HUDEP-2 (cell line): ENCODE measurements at regions not wholly inside any gene's neighbourhood (a gene's known extent, or its start where the extent isn't known, plus 50 kb on each side); places are given as distances from the start of the nearest gene placed in this dataset.
"Not testable (repeated sequence)": the region's sequence is repeated elsewhere in the genome, so short reads cannot be mapped to it uniquely, and the experiment has no call there.

ENCODE experiments used
- DNase-seq, 76 experiments: peaks; one replicate each; lab custom pipeline; 2025; ENCODE audit not compliant: unreplicated experiment in 76 of 76; lab: John Stamatoyannopoulos, UW

DNA sequence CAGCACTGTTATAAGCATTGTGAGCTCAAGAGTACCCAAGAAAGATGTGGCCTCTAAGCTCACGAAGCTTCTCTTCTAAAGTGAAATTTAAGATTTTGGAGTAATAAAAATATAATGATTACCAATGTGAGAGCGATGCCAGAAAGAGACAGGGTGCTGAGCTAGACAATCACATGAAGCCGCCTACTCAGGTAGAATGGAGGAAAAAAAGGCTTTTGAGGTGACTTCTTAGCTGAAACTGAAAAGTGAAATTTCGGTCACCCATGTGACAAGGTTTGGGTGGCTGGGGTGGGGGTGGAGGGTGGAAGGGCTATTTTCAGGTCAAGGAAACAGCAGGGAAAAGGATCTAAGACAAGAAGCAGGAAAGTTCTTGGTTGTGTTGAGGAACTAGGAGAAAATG, 388.2 kb upstream of the WWC1 start:
- DNase-seq = no peak

DNA sequence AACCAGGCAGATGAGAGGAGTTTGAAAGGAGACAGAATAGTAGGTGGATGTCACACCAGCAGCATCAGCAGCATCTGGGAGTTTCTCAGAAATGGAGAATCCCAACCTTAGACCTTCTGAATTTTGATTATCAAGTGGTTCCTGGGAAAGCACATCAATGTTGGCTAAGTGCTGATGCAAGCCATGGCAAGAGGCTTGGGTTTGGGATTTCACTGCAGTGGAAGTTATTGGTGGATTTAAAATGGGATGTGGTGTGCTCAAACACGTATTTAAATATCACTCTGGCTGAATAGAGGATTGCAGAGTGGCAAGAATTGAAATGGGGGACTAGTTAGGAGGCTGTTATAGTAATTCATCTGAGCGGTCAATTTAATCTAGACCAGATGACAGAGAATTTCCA, 387.8 kb upstream of the WWC1 start:
- DNase-seq = no peak

DNA sequence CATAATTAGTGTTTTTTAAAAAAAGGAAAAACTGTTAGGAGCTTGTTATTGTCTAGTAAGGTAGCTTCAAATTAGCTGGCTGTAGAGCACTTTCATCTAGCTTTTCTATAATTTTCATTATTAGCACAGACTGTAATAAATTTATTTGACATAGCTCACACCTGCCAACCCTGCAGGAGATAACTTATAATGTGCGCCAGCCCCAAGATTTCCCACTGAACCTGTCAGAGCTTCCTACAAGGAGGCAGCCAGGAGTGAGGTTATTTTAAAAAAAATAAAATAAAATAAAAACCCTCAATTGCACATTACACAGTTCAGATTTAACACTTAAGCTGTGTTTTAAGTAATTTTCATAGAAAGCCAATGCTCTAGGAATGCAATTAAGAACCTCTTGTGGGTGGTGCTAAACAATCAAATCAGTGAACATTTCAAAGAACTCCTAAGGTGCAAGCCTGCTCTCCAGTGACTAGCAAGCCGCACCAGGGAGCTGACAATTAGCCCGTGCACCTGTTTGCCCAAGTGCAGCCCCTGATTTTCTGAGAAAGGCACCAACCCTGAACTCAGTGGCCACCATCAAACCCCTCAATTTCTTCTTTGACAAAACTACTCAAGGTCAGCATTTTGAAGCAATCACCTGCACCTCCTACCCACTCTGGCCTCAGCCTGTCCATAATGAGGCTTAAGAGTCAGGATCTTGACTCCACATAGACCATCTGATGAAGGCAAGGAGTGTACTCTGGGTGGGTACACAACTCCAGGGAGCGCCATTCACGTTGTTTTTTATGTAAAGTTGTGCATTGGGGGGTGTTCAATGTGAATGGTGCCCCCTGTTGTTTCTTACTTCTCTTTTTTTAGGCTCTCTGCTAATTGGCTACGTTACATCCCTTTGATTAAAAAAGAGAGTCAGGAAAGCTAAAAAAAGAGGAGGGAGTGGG, 385.3 kb upstream of the WWC1 start:
- no peak for DNase-seq

DNA sequence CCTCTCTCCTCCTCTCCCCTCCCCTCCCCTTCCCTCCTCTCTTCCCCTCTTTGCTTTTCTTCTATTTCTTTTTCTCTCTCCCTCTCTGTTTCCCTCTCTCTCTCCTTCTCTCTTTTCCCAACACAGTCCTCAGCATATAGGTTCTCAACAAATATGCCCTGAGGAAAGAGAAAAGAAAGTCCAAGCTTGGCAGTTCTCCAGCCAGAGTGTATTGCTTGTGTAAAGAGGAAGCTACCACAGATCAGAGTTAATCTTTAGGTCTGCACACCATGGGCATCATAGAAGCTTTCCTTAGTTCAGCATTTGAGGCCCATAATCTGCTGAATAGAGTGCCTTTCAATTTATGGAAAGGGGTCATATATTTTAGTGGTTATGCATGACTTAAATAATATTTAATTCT, 382.8 kb upstream of the WWC1 start:
- no peak for DNase-seq

DNA sequence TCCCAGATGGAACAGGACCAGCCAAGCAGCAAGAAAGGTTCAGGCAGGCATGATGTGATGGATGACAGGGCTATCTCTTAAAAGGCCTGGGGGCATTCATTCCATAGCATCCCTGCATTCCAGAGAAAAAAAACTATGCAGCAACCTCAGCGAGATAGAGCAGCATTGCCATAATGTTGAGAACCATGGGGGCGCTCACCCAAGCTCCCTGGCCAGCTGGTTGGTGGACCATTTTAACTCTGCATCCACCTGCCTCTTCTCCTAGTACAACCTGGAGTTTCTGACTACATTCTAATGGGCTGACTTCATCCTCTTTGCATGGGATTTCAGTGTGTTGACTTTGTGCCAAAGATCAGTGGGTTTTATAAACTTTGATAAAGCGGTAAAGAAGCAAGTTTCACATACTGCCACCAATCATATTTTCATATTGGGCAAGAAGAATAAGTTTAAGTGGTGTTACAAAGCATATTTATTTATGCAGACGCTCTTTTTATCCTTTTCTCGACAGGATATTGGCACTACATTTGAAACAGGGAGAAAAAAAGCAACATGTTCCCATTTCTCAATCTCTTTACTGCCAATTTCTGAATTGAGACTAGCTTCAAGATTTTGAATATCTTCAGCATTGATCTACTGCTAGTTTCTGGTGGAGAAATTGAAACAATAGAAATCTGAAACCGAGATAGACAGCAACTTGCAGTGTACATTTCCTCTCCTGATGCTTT, 378.3 kb upstream of the WWC1 start:
- no peak for DNase-seq

DNA sequence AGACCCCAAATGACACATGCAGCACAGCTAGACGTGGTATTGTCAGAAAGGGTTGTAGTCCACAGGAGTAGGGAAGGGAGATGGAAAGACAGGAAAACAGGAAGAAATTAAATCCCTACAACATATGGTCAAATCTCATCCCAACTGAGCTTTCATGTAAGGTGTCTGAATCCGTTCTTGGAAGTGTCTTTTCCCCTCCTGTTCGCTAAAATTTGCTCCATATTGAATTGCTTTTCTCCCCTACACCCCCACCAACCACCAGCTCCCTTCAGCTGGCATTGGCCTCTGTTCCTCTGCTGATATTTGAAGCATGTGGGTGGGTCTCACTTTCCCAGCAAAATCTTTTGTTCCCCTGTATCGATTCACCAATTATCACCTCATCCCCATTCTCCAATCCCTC, 376.2 kb upstream of the WWC1 start:
- DNase-seq = no peak

DNA sequence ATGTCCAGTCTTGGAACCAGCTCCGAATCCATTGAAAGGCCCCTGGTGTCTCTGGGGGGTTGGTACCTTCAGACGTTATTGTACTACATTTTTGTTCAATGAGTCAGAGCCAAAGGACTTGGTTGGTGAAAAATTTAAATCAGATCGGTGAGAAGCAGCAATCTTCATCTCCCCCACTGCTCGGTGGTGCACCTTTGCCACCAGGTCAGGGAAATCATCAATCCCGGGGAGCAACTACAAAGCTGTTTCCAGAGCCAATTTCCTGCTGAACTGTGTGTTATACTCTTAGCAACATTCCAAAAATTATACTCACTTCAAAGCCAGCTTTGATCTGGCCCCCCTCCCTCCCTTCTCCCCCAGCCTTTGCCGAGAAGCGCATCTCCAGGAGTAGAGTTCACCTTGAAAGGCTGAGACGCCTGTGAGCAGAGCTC, 375.2 kb upstream of the WWC1 start:
- no peak for DNase-seq

DNA sequence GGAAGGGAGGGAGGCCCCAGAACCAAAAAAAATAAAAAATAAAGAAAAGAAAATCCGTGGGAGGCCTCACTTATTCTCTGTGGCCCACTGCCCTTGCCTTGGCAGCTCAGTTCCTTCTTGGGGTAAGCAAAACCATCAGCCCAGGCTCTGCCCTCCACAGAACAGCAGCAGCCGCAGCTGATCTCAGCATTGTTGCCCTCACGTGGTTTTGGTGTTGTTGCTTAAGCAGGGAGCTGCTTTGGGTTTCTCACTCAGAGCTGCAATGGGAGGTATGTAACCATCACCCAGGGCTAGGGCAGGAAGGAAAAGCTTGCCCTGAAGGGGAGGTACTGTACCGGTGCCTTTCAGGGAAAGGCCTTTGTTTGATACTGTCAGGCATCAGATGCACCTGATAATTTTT, 374.7 kb upstream of the WWC1 start:
- DNase-seq = no peak

DNA sequence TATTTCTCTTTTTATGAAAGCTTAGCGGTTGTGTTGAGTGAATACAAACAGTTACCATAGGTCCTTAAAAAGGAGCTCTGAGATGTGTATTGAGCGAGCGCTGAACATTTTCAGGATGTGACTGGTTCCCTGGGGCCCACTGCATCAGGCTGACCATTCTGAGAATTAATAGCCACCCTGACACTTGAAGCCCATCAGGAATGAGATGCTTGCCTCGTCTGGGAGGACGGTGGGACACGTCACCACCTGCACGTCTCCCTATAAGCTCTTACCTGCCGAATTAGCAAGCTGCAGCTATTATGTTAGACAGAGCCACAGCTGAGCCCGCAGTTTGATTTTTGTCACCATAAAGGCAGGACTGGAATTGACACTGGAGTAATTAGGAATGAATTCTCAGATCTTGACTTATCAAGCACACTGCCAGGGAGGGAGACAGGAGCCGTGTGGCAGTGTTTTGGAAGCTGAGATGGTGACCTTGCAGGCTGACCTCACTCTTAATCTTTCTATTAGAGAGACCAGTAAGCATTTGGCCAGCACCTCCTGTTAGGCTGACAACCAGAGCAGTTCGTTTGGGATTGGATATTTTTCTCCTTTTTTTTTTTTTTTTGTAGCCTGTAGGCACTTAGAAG, 373.1 kb upstream of the WWC1 start:
- no peak for DNase-seq

DNA sequence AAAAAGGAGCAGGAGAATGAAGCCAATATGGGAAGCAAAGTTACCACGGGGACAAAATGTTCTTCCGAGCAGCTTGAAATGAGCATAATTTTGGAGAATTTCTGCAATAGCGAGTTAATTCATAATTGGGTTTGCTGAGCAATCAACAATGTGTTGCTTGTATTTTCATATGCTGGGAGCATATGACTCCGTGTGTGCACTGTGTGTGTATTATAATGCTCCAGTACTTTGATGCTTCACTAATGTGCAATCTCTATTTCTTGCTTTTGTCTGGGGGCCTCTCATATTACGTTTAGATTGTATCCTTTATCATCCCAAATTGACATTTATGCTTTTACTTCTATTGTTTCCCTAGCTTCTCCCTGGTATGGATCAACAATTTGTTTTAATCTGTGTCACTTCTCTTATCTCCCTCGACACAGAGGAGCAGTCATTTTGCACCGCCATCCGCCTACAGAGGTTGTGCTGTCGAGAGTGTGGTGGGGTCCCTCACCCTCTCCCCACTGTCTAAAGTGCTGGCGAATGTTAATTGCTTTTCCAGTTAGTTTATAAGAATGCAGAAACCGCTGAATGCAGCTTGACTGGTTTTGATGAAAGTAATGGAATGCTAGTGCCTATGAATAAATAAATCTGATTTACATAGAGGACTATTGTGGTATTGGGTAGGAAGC, 372.5 kb upstream of the WWC1 start:
- DNase-seq = no peak

DNA sequence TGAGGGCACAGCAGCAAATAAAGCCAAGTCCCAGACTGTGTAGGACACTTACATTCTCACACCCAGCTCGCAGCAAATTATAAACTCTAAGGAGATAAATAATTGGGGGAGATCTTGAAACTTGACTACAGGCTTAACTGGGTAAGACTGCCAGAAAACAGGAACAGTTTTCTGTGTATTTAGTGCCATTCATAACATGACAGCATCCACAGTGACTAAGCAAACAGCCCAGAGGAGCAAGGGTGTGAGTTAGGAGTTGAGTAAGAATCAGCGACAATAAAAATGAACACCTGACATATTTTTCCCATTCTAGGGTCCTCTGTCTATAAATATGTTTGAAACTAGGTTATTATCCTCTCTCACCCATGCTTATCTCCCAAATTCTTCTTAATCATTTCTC, 370.9 kb upstream of the WWC1 start:
- no peak for DNase-seq

DNA sequence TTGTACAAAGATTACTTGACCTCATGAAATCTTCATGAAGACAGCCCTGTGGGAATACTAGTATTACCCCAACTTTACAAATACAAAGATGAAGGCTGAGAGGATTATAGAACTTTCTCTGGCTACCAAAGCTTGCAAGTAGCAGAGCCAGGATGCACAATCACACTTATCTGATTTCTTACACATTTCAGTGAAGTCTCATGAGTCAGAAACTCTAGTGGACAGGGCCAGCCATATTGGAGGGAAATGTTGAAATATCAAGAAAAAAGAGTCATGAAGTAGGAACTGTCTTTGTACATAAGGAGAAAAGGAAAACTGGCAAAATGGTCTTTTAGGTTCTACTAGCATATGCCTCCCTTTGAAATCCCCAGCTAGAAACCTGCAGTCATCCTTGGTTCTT, 369.6 kb upstream of the WWC1 start:
- DNase-seq = no peak

DNA sequence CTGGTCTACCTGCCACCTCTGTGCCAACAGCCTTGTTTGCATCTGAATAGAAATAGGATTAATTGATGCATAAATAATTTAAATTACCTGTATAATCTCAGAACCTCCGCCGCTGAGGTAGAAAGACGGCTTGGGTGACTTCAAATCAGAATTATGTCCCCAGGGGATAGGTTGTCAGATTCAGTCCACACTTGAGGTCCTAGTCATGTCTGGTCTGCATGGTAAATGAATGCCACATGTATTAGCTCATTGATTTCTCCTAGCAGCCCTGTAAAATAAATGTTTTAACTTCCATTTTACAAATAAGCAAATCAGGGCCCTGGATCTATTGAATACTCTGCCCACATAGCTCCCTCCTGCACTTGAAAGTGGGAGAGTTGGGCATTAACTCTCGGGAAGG, 368.0 kb upstream of the WWC1 start:
- no peak for DNase-seq

DNA sequence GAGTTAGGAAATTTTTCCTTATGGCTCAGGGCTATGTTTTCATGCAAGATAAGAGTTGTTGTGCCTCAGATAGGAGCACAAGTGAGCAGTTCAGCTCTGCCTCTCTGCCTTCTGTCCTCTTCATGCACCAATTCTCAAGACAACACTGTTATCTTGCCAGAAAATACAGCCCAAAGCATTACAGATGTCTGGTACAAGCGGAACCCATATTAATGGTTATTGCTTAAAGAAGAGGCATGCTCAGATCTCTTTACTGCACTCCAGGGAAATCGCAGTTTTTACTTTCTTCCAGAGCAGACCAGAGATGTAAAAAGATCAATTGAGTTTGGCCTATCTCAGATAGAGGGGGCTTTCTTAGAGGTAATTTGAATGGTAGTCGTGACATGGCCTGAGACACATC, 361.6 kb upstream of the WWC1 start:
- DNase-seq = no peak

DNA sequence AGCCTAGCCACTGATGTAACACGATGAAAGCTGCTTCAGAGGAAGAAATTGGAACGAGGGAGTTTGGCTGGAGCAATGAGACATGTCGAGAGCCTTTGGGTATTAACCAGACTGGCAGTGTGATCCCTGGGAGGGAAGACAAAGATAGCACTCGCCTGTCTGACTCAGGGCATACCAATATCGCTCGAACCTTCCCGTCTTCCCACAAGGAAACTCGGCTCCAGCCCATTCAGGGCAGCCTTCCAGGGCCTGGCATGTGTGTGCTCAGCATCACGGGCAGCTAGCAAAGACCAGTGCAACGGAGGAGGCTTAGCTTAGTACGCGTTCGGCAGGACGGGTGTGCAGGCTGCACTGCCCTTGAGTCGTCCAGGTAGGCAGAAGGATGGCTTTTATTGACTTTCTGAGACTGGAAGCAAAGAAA, 356.9 kb upstream of the WWC1 start:
- DNase-seq = no peak

DNA sequence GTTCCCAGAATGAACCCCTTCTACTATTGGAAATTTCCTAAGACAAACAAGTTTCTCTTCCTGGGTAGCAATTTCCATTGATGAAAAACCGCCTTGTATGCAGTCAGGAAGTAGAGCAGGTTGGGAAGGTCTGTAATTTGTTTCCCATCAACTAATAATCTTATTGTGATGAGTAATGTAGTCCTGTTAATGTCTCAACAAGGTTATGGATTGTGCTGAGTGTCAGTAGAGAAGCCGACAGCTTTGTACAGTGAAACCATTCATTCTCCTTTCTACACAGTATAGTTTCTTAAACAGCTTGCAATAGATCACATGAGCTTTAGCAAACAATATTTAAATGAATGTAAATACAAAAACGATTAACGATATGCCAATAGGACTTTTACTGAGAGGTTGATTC, 355.4 kb upstream of the WWC1 start:
- DNase-seq = no peak

DNA sequence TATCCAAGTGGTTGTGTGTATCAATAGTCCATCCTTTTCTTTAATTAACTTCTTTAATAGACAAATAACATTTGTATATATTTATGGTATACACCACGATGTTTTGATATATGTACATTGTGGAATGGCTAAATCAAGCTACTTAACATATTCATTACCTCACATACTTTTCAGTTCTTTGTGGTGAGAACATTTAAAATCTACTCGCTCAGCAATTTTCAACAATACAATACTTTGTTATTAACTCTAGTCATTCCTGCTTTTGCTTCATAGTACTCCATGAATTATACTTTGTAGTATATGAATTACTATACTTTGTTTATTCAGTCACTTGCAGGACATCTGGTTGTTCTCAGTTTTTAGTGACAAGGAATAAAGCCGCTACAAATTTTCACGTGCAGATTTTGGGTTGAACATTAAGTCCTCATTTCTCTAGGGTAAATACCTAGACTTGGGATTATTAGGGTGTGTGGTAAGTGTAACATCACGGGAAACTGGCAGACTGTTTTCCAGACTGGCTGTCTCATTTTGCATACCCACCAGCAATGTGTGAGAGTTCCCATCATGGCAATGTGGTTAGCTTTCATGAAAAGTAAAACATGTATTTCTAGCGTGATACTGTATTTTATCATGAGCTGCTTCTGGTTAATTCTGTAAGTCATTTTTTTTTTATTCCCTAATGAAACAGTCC, 354.4 kb upstream of the WWC1 start:
- no peak for DNase-seq

DNA sequence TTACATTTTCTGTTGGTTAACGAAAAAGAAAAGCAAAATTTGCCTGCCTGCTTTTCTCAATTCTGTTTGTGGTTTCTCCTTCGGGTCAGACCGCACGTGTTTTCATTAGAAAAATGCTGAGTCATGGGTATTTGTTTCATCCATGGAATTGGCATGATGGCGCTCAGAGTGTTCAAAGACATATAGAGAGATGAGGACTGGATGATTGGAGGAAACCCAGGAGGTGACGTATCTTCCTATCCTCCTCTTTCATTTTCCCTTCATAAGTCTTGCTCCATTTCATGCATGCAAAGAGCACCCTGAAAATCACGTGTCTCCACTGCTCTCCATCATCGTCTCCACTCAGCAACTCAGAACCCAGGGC, 353.8 kb upstream of the WWC1 start:
- no peak for DNase-seq

DNA sequence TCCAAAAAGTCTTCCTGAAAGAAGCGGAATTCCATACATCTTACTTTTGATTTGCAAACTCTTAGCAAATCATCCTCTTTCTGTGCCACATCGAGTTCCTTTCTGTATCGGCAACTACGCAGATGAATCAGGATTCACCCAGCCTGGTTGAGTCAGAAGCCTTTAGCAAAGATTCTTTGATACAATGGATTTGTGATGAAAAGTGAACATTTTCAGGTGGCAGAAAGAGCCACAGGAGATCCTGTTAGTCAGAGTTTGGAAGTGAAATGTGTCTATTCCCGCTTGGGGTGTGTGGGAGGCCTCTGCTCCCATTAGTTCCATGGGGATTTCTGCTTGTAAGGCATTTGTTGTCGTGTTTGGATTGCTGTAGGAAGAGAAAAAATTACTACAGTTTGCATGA, 351.8 kb upstream of the WWC1 start:
- DNase-seq = no peak

DNA sequence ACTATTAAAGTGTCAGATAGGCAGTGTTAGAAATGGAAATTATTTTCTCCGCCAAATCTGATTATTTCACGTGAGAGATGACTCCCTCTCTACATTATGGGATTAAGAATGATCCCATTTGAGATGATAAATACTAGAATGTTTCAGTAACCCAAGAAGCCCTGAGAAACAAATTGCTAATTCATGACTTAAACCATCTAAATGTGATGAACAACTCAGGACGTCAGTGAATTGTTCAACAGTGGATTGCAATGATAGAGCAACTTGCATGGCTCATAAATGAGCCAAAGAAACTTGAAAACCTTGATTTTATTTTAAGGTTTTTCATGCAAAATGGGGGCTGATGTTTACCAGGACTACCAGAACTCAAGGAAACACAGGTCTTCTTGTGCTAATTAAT, 350.5 kb upstream of the WWC1 start:
- DNase-seq = no peak

DNA sequence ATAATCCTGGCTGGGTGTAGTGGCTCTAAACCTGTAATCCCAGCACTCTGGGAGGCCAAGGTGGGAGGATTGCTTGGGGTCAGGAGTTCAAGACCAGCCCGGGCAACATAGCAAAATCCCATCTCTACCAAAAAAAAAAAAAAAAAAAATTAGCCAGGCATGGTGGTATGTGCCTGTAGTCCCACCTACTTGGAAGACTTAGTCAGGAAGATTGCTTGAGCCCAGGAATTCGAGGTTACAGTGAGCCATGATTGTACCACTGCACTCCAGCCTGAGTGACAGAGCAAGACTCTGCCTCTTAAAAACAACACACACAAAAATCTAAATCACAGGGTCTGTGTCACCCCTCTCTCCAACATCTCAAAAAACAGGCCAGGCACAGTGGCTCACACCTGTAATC, 349.9 kb upstream of the WWC1 start:
- DNase-seq = not testable (repeated sequence)
